Lung (tissue), 11 donors: ENCODE measurements at regions not wholly inside any gene's neighbourhood (a gene's known extent, or its start where the extent isn't known, plus 50 kb on each side); places are given as distances from the start of the nearest gene placed in this dataset.

Source experiments
- ATAC-seq: fragments of 200-7000 bp; cut with Tn5 transposase; one replicate; pipeline ENCODE4 v1.9.1; 2020; ENCODE audit warnings: moderate number of reproducible peaks; ENCODE audit not compliant: insufficient read depth, low FRiP score
- DNase-seq, 3 donors: peaks; one replicate each; pipeline ENCODE4 v3.0.0-alpha.2; 2013 to 2017
- H3K27ac ChIP-seq, 2 donors: one replicate each; pipeline ENCODE4 v1.5.1; 2013; ENCODE audit warnings: mild to moderate bottlenecking in 2 of 2, moderate library complexity in 2 of 2, control low read depth in 1 of 2, inconsistent platforms in 1 of 2, low read depth in 1 of 2, low read length in 1 of 2
- H3K27me3 ChIP-seq, 3 donors: one replicate each; pipeline ENCODE4 v1.5.1; 2013; ENCODE audit warnings: low read length in 2 of 3; ENCODE audit not compliant: control insufficient read depth in 3 of 3, insufficient read depth in 3 of 3
- H3K36me3 ChIP-seq, 4 donors: one replicate each; pipeline ENCODE4 v1.5.1; 2013; ENCODE audit warnings: low read length in 4 of 4, mild to moderate bottlenecking in 1 of 4, moderate library complexity in 1 of 4; ENCODE audit not compliant: control insufficient read depth in 4 of 4, insufficient read depth in 4 of 4
- H3K4me1 ChIP-seq, 5 donors: one replicate each; pipeline ENCODE4 v1.5.1; 2013; ENCODE audit warnings: low read length in 5 of 5, mild to moderate bottlenecking in 2 of 5, moderate library complexity in 1 of 5; ENCODE audit not compliant: control insufficient read depth in 5 of 5, insufficient read depth in 5 of 5
- H3K4me3 ChIP-seq: one replicate; pipeline ENCODE4 v1.5.1; 2013; ENCODE audit warnings: mild to moderate bottlenecking, control low read depth, moderate library complexity
- H3K9ac ChIP-seq, 2 donors: one replicate each; pipeline ENCODE4 v1.5.1; 2013; ENCODE audit warnings: low read length in 2 of 2, control low read depth in 1 of 2; ENCODE audit not compliant: insufficient read depth in 1 of 2
- H3K9me3 ChIP-seq, 4 donors: one replicate each; pipeline ENCODE4 v1.5.1; 2013; ENCODE audit warnings: low read length in 3 of 4, mild to moderate bottlenecking in 1 of 4, moderate library complexity in 1 of 4; ENCODE audit not compliant: control insufficient read depth in 4 of 4, insufficient read depth in 3 of 4
- CTCF ChIP-seq: IDR thresholded peaks from 2 replicates; pipeline ENCODE4 v1.5.1; 2012; ENCODE audit warnings: mild to moderate bottlenecking; ENCODE audit errors: control extremely low read depth, extremely low read depth
- WGBS, 2 donors: extraction: QIAGEN DNeasy Blood & Tissue Kit; methylation state at CpG; one replicate each; pipeline ENCODE4 v1.1.7; 2013; 5-methylcytosine and 5-hydroxymethylcytosine counted together
- donor health status: control.
- donor health status: control.
- donor health status: Bipolar disorder and iron deficiency.
- donor health status: healthy.
- donor health status: DM: yes; HTN: yes; CAD: no.

DNA sequence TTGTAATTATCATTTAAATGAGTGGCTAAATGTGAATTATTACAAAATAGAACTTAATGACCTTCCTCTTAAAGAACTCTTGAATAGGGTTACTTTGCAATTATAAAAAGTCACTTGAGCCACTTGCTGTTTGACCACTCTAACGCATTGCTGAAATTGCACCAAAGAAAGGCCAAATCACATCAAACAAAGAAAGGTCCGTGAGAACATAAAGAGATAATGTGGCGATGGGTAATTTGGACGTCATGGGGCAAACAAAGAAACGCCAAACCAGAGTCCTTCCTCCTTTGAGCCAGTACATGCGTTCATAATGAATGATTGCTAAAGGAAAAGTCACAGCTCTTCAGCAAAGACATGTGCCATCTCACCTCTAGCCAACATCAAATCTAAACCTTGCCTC is 229.8 kb upstream of the STS start:
- Histone ChIP-seq H3K27me3 (peaks cover 0 to 24% (median 6%) of the 10 kb centered on the region in 3 donors), H3K4me3 (no peak overlapping the region), H3K9me3 (no peaks in the 10 kb centered on the region), H3K27ac (no peak overlapping the region), H3K4me1 (no peaks in the 10 kb centered on the region), H3K36me3 (no peaks in the 10 kb centered on the region), H3K9ac (no peak overlapping the region)
- TF ChIP-seq CTCF, result no peak
- DNase-seq, result no peak
- no peak for ATAC-seq
- 63 to 73% methylated on average over 6 of the region's 6 CpGs for WGBS, 2 donors

GRCh38 chrX:6910218-6910617 is 237.3 kb upstream of the STS start:
- Histone ChIP-seq H3K36me3 (no peaks in the 10 kb centered on the region), H3K9ac (no peak overlapping the region), H3K4me1 (no peaks in the 10 kb centered on the region), H3K27me3 (peaks cover 0 to 29% (median 9%) of the 10 kb centered on the region in 3 donors), H3K4me3 (no peak overlapping the region), H3K9me3 (no peaks in the 10 kb centered on the region), H3K27ac (no peak overlapping the region)
- TF ChIP-seq CTCF, result no peak
- no peak for ATAC-seq
- DNase-seq, result no peak

GRCh38 chrX:6909396-6909795 is 238.1 kb upstream of the STS start:
- Histone ChIP-seq H3K9me3 (peaks cover 0 to under 1% (median 0%) of the 10 kb centered on the region in 4 donors), H3K27me3 (peaks cover 0 to 29% (median 7%) of the 10 kb centered on the region in 3 donors), H3K4me3 (no peak overlapping the region), H3K9ac (no peak overlapping the region), H3K36me3 (no peaks in the 10 kb centered on the region), H3K4me1 (no peaks in the 10 kb centered on the region), H3K27ac (no peak overlapping the region)
- ATAC-seq (no peak), DNase-seq (no peak)
- WGBS, 2 donors, result 88 to 89% methylated on average over 3 of the region's 3 CpGs
- no peak for TF ChIP-seq CTCF

DNA sequence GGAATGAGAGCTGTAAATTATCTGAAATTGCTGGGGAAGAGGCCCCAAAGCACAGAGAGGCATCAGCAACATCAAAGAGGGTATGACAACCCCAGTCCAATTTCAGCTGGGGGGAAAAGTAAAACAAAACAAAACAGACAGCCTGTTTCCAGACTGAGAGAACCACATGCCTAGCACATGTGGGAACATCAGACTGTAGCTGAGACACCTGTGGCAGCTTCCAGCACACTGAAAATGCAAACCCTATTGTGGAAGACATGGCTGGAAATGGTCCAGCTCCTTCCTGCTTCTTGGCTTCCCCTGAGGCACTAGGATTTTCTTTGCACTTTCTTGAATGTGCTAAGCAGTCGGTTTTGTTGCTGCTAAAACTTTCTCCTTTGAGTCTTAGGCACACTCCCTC is 240.9 kb upstream of the STS start:
- Histone ChIP-seq H3K27me3 (peaks cover 0 to 22% (median 7%) of the 10 kb centered on the region in 3 donors), H3K36me3 (no peaks in the 10 kb centered on the region), H3K4me1 (no peaks in the 10 kb centered on the region), H3K4me3 (no peak overlapping the region), H3K9me3 (peaks cover 0 to 4% (median 0%) of the 10 kb centered on the region in 4 donors), H3K27ac (no peak overlapping the region), H3K9ac (no peak overlapping the region)
- ATAC-seq, result no peak
- 55 to 67% methylated on average over 1 of the region's 1 CpG for WGBS, 2 donors
- no peak for TF ChIP-seq CTCF
- no peak for DNase-seq
